ENCODE measurements at regions not wholly inside any gene's neighbourhood (a gene's known extent, or its start where the extent isn't known, plus 50 kb on each side); places are given as distances from the start of the nearest gene placed in this dataset.

DNA sequence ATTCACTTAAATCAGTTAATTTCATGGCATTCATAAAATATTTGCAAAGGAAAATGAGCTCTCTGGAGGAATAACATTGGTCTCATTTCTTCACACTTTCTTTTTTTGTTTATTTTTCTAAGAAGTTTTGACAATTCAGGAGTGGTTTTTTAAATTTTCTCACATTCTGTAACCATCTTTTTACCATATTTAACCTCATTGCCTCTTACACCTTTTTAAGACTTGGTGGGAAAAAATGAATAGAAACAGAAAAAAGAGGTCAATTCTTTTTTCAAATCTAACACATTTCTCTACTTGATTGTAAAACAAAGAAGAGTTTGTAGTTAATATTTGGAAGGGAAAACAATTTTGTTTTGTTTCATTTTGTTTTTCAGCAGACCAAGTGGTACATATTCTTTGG lies 1034.7 kb upstream of the RAG2 start:
- TF ChIP-seq, protein P1, sequence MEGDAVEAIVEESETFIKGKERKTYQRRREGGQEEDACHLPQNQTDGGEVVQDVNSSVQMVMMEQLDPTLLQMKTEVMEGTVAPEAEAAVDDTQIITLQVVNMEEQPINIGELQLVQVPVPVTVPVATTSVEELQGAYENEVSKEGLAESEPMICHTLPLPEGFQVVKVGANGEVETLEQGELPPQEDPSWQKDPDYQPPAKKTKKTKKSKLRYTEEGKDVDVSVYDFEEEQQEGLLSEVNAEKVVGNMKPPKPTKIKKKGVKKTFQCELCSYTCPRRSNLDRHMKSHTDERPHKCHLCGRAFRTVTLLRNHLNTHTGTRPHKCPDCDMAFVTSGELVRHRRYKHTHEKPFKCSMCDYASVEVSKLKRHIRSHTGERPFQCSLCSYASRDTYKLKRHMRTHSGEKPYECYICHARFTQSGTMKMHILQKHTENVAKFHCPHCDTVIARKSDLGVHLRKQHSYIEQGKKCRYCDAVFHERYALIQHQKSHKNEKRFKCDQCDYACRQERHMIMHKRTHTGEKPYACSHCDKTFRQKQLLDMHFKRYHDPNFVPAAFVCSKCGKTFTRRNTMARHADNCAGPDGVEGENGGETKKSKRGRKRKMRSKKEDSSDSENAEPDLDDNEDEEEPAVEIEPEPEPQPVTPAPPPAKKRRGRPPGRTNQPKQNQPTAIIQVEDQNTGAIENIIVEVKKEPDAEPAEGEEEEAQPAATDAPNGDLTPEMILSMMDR (IDR thresholded peaks at IDR 0.05; ENCODE audit: low read depth, low read length): no peak

DNA sequence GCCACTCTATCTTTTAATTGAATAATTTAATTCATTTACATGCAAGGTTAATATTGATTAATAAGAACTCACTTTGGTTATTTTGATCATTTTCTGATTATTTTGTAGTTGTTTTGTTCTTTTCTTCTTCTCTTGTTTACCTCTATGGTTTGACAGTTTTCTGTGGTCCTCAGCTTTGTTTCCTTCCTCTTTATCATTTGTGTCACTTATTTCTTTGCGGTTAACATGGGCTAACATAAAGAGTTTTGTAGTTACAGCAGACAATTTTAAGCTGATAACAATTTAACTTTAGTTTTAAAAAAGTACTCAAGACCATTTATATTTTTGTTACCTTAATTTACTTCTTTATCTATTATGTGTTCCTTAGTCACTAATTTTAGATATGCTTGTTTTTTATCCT lies 1032.8 kb upstream of the RAG2 start:
- TF ChIP-seq, protein P1 (IDR thresholded peaks at IDR 0.05; ENCODE audit: low read depth, low read length): no peak
- H3K4me3 ChIP-seq (ENCODE audit: low read depth, low read length): no peak overlapping the region

More for the DNA sequence above, 1034.7 kb upstream of the RAG2 start:
- H3K4me3 ChIP-seq (ENCODE audit: low read depth, low read length): no peak overlapping the region

DNA sequence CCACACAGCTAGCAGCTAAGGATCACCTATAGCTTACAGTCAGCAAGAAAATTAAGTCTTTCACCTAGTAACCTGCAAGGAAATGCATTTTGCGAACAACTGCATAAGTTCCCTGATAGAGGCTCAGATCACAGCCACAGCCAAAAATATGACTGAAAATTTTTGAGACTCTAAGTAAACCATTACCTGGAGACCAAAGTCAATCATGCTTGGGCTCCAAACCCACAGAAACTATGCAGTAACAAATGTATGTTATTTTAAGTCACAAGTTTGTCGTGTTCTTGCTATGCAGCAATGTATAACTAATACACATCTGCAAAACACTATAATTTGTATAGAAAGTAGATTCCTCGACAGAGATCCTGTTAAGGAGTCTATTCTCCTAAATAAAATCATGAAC lies 1025.7 kb upstream of the RAG2 start:
- H3K4me3 ChIP-seq (ENCODE audit: low read depth, low read length): no peak overlapping the region
- TF ChIP-seq, protein P1 (IDR thresholded peaks at IDR 0.05; ENCODE audit: low read depth, low read length): no peak

DNA sequence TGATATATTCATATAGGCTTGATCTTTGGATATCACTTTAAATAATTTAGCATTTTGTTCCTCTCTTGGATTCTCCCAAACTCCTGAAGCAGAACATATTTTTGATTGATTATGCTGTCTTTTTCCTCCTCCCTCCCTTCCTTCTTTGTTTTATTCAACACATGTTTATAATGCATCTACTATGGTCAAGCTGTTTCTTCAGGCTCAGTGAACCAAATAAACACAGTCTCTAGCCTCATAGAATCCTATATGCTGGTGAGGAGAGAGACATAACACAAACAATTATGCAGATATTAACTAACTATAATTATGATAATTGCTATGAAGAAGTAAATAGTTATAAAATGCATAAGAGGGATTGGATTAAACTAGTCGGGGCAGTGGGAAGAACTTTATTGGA lies 1023.6 kb upstream of the RAG2 start:
- no peak overlapping the region for H3K4me3 ChIP-seq (ENCODE audit: low read depth, low read length)

DNA sequence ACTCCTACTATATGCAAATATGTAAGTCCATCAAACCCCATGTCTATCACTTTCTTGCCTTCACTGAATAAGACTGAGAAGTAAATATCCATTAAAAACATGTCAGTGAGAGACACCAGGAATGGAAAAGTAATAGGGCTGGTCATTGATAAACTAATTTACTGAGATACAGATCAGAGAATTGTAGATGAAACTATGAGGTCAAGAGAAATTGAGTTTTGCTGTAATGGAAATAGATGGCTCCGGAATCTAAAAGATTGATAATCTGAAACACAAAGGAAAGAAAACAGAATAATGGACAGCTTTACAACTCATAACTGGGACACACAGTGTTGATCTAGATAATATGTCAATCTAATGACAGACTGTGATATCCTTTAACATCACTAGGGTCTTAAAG lies 1018.3 kb upstream of the RAG2 start:
- no peak overlapping the region for H3K4me3 ChIP-seq (ENCODE audit: low read depth, low read length)
- TF ChIP-seq, protein P1 (IDR thresholded peaks at IDR 0.05; ENCODE audit: low read depth, low read length): no peak

More for the DNA sequence above, 1023.6 kb upstream of the RAG2 start:
- TF ChIP-seq, protein P1 (IDR thresholded peaks at IDR 0.05; ENCODE audit: low read depth, low read length): no peak

DNA sequence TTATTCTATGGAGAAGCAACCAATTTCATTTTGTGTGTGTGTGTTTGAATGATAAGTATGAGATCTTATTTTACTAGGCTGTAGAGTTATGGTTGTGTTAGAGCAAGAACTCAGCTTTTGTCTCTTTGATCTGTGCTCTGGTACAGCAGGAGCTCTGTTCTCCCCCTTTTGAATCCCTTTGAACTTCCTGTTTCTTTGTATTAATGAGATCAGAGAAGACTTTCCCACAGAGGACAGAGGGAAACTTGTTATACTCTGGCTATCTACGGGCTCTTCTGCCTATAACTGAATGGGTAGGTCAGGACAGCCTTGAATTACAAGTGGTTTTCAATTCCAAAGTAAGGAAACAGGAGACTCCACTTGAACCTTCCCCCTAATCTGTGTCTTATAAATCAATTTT lies 1015.0 kb upstream of the RAG2 start:
- no peak overlapping the region for H3K4me3 ChIP-seq (ENCODE audit: low read depth, low read length)
- TF ChIP-seq, protein P1 (IDR thresholded peaks at IDR 0.05; ENCODE audit: low read depth, low read length): no peak

DNA sequence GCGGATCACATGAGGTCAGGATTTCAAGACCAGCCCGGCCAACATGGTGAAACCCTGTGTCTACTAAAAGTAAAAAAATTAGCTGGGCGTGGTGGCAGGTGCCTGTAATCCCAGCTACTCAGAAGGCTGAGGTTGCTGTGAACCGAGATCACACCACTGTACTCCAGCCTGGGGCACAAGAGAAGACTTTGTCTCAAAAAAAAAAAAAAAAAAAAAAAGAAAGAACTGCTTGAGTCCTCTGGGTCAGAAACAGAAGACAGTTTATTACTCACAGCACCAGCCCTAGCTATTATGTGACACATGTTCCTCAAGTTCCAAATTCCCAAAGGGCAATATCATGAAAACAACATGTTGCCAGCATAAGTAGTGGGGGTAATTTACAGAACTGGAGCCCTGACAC lies 1014.1 kb upstream of the RAG2 start:
- TF ChIP-seq, protein P1 (IDR thresholded peaks at IDR 0.05; ENCODE audit: low read depth, low read length): no peak
- H3K4me3 ChIP-seq (ENCODE audit: low read depth, low read length): no peak overlapping the region

All from WI38 (cell line).